GM19035 (cell line): ENCODE measurements at regions not wholly inside any gene's neighbourhood (a gene's known extent, or its start where the extent isn't known, plus 50 kb on each side); places are given as distances from the start of the nearest gene placed in this dataset.
"Not testable (repeated sequence)": the region's sequence is repeated elsewhere in the genome, so short reads cannot be mapped to it uniquely, and the experiment has no call there.

Source experiments
- ATAC-seq: cut with Tn5 transposase; IDR thresholded peaks from one replicate; pipeline ENCODE4 v1.9.1; 2021; ENCODE audit not compliant: unreplicated experiment

DNA sequence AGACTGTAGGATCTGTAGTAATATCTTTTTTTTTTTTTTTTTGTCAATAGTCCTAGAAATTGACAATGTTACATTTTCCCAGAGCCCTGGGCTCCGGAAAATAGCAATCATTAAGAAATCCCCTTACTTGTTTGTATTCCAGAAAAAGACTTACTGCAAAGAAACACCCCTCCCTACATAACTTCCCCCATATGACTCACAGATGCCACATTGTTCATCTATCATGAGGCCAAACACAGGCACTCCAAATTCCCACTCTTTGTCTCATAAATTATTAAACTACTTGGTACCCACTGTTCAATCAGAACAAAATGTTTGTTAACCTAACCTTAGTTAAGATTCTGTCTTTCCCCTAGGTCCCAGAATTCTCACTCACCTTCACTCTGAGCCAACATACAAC lies 53.5 kb downstream of the TEX51 start:
- no peak for ATAC-seq

- ATAC-seq: no peak
These were observed 54.8 kb downstream of the TEX51 start for GRCh38 chr2:126953483-126953882.

DNA sequence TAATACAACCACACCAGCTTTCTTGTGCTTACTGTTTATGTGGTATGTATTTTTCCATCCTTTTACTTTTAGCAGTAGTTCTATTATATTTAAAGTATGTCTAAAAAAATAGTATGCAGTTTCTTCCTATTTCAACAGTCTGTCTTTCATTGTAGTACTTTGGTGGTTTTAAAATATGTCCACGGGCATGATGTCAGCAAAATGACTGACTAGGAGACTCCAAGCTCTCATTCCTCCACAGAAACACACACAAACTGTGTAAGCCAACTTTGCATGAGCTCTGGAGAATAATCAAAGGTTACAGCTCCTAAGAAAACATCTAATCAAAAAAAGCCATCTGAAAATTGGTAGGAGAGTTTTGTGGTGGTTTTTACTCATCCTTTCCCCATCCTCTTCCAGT lies 56.1 kb downstream of the TEX51 start:
- no peak for ATAC-seq

DNA sequence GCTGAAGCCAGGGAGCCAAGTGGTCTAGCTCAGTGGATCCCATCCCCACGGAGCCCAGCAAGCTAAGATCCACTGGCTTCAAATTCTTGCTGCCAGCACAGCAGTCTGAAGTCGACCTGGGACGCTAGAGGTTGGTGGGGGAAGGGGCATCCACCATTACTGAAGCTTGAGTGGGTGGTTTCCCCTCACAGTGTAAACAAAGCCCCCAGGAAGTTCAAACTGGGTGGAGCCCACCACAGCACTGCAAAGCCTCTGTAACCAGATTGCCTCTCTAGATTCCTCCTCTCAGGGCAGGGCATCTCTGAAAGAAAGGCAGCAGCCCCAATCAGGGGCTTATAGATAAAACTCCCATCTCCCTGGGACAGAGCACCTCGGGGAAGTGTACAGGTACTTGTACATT lies 58.1 kb downstream of the TEX51 start:
- ATAC-seq: not testable (repeated sequence)

- no peak for ATAC-seq
These were observed 64.7 kb downstream of the TEX51 start for GRCh38 chr2:126963390-126963789.

DNA sequence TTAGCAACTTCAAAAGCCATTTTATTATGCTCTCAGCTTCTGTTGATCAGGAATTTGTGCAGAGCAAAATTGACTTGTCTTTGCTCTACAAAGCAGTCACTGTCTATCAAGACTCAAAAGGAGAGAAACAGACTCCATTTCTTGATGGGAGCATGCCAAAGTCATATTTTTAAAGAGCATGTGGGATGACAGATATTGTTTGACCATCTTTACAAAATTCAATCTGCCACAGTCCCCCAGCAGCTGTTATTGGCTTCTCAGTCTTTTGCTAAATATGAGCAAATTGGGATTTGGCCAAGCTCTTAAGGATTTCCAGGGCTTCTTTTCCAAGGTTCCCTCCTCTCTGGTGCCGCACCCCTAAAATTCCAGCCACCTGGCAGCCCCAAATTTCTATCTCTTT lies 67.9 kb downstream of the TEX51 start:
- no peak for ATAC-seq

DNA sequence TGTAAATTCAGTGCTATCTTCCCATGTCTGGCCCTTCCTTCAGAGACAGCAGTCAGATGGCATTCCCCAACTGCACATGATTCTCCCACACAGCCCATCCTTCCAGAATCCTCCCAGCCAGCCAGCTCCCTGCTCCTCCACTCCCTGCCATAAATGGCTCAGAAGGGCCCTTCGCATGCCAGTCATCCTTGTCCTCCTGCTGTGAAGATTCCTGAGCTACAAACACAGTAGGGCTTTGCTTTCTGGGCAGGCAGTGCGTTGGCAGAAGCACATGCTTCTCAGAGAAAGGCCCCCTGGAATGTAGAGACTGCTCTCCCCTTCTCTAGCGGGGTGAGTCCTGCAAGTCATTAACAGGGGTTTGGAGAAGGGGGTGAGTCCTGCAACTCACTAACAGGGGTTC lies 71.9 kb downstream of the TEX51 start:
- no peak for ATAC-seq

- no peak for ATAC-seq
These were observed 72.4 kb downstream of the TEX51 start for GRCh38 chr2:126971162-126971480.

DNA sequence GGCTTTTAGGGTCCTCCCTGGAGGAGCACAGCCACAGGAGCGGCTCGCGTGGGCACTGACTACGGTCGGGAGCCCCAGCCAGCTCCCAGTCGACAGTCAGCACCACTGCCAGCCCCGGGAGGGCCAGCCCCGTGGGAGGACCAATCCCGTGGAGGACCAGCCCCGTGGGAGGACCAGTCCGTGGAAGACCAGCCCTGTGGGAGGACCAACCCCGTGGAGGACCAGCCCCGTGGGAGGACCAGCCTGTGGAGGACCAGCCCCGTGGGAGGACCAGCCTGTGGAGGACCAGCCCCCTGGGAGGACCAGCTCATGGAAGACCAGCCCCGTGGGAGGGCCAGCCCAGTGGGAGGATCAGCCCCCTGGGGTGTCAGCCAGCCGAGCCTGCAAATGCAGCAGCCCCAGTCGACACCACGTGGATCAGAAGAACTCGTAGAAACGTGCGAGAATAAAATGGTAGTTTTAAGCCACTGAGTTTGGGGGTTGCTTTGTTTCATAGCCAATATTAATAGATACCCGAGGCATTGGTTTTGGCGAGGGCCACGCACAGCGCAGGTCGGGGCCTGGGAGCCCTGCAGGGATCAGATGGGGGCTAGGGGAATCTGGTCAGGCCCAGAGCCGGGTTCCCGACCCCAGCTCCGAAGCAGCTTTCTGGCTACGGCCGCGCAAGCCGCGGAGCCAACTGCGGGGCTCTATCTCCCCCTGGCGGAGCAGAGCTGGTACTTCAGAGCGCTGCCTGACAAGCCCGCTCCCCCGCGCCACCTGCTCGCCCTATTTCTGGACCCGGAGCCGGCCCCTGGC lies 73.0 kb downstream of the TEX51 start:
- peak; percentile 94 for ATAC-seq

DNA sequence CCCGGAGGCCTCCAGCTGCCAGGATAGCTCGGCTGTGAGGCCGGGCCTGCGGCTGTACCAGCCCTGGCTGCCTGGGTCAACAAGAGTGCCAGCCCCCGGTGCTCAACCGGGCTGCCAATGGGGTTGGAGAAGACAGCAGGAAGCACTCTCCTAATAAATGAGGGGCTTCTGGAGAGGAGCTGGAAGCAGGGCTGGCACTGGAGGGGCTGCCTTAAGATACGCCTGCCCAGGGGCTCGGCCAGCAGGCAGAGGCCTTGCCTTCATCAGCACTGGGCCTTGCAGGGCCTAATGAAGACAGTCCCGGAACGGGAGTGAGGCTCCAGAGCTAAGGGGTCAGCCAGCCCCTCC lies 73.6 kb downstream of the TEX51 start:
- ATAC-seq: no peak

DNA sequence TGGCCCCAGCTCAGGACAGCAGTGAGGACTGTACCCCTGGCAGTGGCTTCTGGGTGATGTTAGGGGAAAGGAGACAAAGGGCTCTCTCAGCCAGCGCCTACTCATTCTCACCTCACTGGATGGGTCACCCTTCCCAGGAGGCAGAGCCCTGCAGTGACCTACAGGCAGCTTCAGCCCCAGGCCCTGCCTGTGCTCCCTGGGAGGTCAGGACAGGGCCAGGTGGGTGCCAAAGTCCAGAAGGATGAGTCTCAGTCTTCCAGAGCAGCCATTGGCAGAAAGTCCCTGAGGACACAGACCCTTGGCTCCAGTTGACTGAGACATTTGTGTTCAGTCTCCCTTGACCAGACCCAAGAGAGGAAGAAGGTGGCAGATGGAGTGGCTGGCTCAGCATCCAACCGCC lies 75.1 kb downstream of the TEX51 start:
- ATAC-seq: no peak

GRCh38 chr2:126975671-126976655 lies 77.3 kb downstream of the TEX51 start:
- no peak for ATAC-seq

DNA sequence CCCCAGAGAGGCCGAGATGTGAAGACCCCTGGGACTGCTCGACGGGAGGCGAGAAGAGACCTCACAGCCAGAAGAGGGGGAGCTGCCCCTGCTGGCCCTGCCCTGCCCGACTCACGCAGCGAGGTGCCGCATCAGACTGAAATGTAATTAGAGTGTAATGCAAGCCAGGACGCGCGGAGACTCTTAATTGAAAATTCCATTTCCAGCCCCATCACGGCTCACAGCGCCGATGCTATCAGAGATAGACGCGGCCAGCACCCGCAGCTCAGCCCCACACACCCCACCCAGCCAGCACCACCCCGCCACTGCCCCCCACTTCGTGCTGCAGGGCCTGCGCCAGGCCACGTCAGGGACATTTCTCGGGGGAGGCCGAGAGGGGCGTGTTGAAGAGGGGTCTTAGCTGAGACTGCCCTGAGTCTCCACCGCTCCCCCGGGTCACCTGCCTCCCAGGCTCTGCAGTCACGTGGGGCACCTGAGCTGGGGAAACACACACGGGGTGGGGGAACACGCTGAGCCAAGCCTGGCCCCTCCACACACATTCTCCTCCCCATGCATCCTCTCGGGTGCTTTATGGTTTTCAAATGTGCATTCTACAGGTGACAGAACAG lies 78.1 kb downstream of the TEX51 start:
- ATAC-seq: no peak

- no peak for ATAC-seq
These were observed 79.6 kb downstream of the TEX51 start for GRCh38 chr2:126978333-126978732.

- no peak for ATAC-seq
These were observed 80.6 kb downstream of the TEX51 start for GRCh38 chr2:126979039-126980003.

GRCh38 chr2:126981476-126981875 lies 82.8 kb downstream of the TEX51 start:
- ATAC-seq: no peak

DNA sequence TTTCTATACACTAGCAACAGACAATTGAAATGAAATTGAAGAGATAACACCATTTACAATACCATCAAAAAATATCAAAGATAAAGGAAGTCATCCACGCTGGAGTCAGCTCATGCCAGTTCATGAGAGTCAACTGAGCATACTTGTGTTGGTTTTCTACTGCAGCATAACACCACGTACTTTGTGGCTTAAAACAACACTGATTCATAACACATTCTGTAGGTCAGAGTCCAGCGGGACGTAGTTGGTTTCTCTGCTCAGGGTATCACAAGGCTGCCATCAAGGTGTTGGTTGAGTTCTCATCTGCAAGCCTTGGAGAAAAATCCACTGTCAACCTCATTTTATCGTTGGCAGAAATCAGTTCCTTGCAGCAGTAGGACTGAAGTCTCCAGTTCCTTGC lies 84.2 kb downstream of the TEX51 start:
- no peak for ATAC-seq

GRCh38 chr2:126986631-126987187 lies 88.0 kb downstream of the TEX51 start:
- ATAC-seq: no peak

- ATAC-seq: no peak
These were observed 89.8 kb downstream of the TEX51 start for GRCh38 chr2:126988482-126988881.

DNA sequence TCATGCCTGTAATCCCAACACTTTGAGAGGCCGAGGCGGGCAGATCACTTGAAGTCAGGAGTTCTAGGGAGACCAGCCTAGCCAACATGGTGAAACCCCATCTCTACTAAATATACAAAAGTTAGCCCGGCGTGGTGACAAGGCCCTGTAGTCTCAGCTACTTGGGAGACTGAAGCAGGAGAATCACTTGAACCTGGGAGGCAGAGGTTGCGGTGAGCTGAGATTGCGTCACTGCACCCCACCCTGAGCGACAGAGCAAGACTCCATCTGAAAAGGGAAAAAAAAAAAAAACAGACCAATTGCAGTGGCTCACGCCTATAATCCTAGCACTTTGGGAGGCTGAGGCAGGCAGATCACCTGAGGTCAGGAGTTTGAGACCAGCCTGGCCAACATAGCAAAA lies 90.4 kb downstream of the TEX51 start:
- not testable (repeated sequence) for ATAC-seq
